SIG-M5 (cell line): ENCODE measurements at regions not wholly inside any gene's neighbourhood (a gene's known extent, or its start where the extent isn't known, plus 50 kb on each side); places are given as distances from the start of the nearest gene placed in this dataset.

Source experiments
- DNase-seq: peaks from one replicate; lab custom pipeline; 2025; lab: John Stamatoyannopoulos, UW

GRCh38 chr20:22226849-22227700 lies 357.3 kb downstream of the FOXA2 start:
- DNase-seq = no peak

GRCh38 chr20:22223236-22223635 lies 361.1 kb downstream of the FOXA2 start:
- no peak for DNase-seq

- DNase-seq = no peak
These were observed 366.5 kb downstream of the FOXA2 start for GRCh38 chr20:22217712-22218352.

- no peak for DNase-seq
These were observed 367.4 kb downstream of the FOXA2 start for GRCh38 chr20:22216984-22217383.

- DNase-seq = no peak
These were observed 370.1 kb downstream of the FOXA2 start for GRCh38 chr20:22214296-22214695.

DNA sequence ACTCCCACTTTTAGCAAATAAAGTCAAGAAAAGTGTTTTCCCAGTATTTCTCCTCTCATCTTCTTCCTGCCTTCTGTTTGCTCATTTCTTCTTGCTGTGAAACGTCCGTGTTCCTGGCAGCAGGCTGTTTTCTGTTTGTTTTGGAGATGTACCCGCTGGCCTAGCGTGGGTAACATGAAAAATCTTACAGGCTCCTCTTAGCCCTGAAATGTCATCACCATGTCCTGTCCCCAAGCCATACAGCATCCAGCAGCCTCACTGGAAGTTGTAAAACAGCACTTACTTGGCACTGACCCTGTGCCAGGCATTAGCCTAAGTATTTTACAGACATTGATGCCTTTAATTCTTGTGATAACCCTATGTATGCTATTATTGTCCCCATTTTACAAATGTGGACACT lies 371.1 kb downstream of the FOXA2 start:
- no peak for DNase-seq

GRCh38 chr20:22207280-22207679 lies 377.1 kb downstream of the FOXA2 start:
- DNase-seq = no peak

DNA sequence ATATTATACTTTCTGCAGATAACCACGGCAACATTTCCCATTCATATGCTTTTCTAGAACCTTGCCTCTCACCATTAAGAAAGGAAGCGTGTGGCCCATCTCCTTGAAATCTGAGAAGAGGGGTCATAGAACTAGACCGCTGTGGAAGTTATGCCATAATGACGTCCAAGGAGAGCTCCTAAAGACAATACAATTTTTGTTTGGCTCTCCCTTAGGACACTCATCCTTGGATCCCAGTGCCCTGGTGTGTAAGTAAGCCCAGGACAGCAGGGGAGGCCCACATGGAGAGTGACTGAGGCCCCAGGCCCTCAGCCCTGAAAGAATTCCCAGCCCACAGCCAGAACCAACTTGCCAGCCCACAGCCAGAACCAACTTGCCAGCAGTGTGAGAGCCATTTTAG lies 379.6 kb downstream of the FOXA2 start:
- DNase-seq = no peak

- no peak for DNase-seq
These were observed 402.2 kb downstream of the FOXA2 start for GRCh38 chr20:22182148-22182547.

GRCh38 chr20:22180244-22180643 lies 404.1 kb downstream of the FOXA2 start:
- DNase-seq = no peak

DNA sequence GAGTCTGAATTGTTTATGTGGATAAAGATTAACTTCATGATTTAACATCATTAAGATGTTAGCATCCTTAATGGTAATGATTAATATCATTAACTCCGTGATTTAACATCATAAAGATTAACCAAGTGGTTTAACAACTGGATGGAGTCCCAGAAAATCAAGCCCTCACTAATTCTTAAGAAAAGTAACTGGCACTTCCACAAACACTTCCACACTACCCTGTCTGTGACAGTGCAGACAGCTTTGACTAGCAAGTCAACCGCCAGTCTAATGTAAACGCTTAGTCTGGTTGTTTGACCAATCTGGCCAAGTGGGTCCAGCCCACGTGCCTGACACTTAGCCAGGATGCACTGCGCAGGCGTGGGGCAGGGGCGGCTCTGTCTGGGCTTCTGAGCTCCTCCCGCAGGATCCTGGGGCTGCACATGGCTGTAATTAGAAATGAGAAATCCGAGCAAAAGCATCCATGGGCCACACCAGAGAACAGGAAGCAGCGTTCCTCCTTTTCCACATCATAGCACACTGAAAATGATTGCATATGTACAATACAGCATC lies 424.2 kb downstream of the FOXA2 start:
- DNase-seq = no peak

DNA sequence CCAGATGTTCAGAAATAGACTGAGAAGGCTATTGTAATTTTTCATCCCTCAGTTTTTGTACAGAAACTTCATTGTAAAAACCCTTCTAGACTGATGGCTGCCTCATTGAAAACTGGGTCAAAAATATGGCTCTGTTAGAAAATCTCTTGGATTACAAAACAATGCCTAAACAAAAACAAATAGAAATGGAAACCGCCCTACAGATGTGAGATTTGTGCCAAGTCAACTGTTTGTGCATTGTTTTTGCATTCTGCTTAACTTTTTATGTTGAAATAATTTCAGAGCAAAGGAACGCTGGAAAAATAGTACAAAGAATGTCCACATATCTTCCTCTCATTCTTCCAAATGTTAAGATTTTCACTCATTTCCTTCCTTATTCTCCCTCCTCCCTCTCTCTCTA lies 425.1 kb downstream of the FOXA2 start:
- no peak for DNase-seq

DNA sequence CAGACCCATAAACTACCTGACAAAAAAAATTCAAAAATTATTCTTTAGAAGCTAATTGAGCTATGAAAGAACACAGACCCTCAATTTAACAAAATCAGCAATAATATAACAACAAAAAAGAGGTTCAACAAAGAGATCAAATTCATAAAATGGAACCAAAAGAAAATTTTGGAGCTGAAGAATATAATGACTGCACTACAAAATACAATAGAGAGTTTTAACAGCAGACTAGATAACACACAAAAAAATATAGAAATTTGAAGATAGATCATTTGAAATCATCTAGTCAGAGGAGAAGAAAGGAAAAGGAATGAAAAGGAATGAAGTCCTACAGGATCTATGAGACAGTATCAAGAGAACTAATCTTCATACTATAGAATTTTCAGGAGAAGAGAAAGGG lies 422.1 kb downstream of the PAX1 start:
- no peak for DNase-seq

GRCh38 chr20:22106308-22106938 lies 401.0 kb downstream of the PAX1 start:
- DNase-seq = no peak

DNA sequence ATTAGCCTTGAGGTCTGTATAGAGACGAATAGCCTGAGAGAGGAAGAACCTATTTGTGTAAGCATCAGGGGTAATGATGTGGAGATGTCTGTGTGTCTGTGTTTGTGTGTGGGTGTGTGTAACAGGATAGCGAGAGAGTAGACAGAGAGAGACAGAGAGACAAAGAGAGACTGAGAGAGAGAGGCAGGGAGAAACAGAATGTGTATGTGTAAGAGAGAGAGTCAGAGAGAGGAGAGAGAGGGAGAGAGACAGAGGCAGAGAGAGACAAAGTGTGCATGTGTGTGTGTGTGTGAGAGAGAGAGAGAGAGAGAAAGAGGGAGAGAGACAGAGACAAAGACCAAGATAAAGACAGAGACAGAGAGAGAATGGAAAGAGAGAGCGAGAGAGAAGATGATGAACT lies 396.1 kb downstream of the PAX1 start:
- DNase-seq = no peak

DNA sequence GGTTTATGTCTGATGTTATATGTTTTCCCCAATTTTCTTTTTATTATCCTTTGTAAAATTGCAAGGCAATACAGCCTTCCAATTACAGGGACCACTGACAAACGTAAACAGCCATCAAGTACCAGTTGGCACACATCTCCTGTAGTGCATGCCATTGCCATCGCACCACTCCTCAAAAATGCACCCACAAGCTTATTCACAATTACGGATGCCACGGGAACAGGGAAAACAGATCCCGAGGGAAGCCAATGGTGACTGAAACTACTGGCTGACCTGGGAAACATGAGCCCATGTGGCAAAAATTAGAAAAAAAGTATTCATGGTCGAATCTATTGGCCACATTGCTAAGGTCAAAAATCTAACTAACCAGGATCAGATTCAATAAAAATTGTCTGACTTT lies 395.2 kb downstream of the PAX1 start:
- no peak for DNase-seq

DNA sequence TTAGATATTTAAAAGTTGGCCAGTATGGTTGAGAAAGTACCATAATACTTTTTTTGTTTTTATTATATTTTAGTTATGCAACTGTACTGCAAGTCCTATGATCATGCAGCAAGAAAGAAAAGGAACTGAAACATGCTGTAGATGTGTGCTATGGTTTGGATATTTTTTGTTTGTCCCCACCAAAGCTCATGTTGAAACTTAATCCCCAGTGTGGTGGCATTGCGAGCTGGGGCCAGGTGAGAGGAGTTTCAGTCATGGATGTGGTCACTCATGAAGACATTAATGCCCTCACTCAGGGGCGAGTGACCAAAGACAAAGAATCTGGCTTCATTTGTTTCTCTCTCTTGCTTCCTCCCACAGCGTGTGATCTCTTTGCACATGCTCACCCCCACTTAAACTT lies 393.9 kb downstream of the PAX1 start:
- DNase-seq = no peak

GRCh38 chr20:22098511-22098910 lies 393.0 kb downstream of the PAX1 start:
- DNase-seq = no peak

- DNase-seq = no peak
These were observed 387.7 kb downstream of the PAX1 start for GRCh38 chr20:22093122-22093521.

DNA sequence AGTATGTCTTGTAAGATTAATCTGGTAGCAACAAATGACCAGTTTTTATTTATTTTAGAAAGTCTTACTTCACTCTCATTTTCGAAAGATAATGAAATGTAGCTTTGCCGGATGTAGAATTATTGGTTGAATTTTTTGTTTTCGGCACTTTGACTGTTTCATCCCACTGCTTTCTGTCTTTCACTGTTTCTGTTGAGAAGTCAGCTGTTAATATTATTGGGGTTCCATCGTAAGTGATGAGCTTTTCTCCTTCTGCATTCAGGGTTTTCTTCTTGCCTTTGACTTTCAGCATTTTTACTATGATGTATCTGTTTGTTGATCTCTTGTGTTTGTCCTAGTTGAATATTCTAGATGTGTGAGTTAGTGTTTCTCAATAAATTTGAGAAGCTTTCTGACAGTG lies 383.4 kb downstream of the PAX1 start:
- no peak for DNase-seq

DNA sequence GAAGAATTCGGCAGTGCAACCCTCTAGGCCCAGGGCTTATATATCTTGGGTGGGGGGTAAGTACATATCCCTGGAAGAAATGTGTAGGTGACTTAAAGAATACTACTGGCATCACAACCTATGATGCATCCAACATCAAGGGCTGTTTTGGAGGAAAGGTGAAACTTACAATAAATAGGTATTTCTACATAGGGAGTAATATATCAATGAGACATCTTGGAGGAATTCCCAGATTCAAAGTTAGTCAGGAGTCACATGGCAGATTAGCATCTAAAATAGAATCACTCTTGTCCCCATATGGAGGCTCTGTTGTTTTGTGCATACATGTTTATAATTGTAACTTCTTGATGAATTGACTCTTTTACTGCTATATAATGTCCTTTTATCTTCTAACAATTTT lies 375.5 kb downstream of the PAX1 start:
- no peak for DNase-seq

GRCh38 chr20:22074635-22075034 lies 369.2 kb downstream of the PAX1 start:
- DNase-seq = no peak

DNA sequence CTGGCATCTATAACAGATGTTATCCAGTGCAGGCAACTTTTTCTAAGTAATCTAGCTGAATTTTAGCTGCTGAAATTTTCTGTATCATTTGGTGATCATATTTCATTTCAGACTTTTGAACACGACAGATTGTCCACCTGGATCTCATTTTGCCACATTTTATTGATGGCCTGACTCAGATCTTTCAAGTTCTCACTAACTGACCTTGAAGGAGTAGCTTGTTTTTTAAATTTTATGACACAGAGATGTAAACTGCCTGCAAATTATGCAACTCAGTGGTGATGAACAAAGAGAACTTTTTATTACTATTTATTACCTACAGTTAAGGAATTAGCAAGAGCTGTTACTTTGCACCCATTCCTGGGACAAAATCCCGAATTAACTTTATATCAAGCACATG lies 366.4 kb downstream of the PAX1 start:
- no peak for DNase-seq
